ENCODE measurements at regions not wholly inside any gene's neighbourhood (a gene's known extent, or its start where the extent isn't known, plus 50 kb on each side); places are given as distances from the start of the nearest gene placed in this dataset.
"Not testable (repeated sequence)": the region's sequence is repeated elsewhere in the genome, so short reads cannot be mapped to it uniquely, and the experiment has no call there.

DNA sequence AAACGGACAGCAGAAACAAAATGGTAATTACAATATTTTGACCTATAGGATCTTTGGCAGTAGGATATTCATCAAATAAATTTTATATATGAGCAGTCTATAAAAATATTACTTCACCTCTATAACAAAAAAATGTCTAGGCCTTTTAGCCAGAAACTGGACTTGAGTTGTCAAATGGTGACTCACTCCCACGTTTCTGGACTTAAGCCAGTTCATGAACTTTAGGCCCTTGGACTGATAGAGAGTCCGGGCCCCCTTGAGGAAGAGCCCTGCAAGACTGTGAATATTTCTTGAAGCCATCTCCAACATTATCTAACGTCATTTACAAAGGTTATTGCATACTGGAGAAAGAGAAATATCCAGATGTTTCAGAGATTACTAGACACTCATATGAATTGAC is 106.8 kb upstream of the FAM47A start:
- no peak overlapping the region for H3K4me3 Mint-ChIP-seq
- H3K9me3 Mint-ChIP-seq, result no peaks in the 10 kb centered on the region
- Histone ChIP-seq H3K27me3 (ENCODE audit: insufficient read depth) (no peaks in the 10 kb centered on the region), H3F3A (replicated peaks; ENCODE audit: low read depth) (no peaks in the 10 kb centered on the region), H3K36me3 (ENCODE audit: insufficient read depth) (no peaks in the 10 kb centered on the region), H3K79me2 (replicated peaks; ENCODE audit: insufficient read depth) (no peaks in the 10 kb centered on the region), H2AFZ (no peak overlapping the region), H3K4me3 (no peak overlapping the region), H3K27ac (ENCODE audit: low read depth) (no peak overlapping the region), H3K4me2 (no peak overlapping the region), H4K20me1 (replicated peaks; ENCODE audit: insufficient read depth) (no peaks in the 10 kb centered on the region), H3K9me2 (ENCODE audit: insufficient read depth) (no peaks in the 10 kb centered on the region), H3K4me1 (ENCODE audit: insufficient read depth) (no peaks in the 10 kb centered on the region)
- no peak overlapping the region for H3K27ac Mint-ChIP-seq
- no peaks in the 10 kb centered on the region for H3K4me1 Mint-ChIP-seq
- no peak for DNase-seq (ENCODE audit: low spot score)
- H3K36me3 Mint-ChIP-seq (ENCODE audit: low read depth), result no peaks in the 10 kb centered on the region
- no peak for ATAC-seq
- no peak for TF ChIP-seq NANOG (IDR thresholded peaks at IDR 0.05; ENCODE audit: borderline replicate concordance)
- no peak for TF ChIP-seq JUNB (IDR thresholded peaks at IDR 0.05; ENCODE audit: unreplicated experiment)
- TF ChIP-seq ZNF331 (CRISPR knock-in tag; IDR thresholded peaks at IDR 0.05; ENCODE audit: low read depth), result no peak
- TF ChIP-seq, protein P1, sequence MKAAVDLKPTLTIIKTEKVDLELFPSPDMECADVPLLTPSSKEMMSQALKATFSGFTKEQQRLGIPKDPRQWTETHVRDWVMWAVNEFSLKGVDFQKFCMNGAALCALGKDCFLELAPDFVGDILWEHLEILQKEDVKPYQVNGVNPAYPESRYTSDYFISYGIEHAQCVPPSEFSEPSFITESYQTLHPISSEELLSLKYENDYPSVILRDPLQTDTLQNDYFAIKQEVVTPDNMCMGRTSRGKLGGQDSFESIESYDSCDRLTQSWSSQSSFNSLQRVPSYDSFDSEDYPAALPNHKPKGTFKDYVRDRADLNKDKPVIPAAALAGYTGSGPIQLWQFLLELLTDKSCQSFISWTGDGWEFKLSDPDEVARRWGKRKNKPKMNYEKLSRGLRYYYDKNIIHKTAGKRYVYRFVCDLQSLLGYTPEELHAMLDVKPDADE (IDR thresholded peaks at IDR 0.05), result no peak
- no peak for TF ChIP-seq EZH2phosphoT487 (IDR thresholded peaks at IDR 0.05; ENCODE audit: unreplicated experiment)
- TF ChIP-seq CREB1 (CRISPR knock-in tag; IDR thresholded peaks at IDR 0.05; ENCODE audit: low read depth), result no peak
- TF ChIP-seq ZNF114 (CRISPR knock-in tag; IDR thresholded peaks at IDR 0.05), result no peak
- TF ChIP-seq, protein P2, sequence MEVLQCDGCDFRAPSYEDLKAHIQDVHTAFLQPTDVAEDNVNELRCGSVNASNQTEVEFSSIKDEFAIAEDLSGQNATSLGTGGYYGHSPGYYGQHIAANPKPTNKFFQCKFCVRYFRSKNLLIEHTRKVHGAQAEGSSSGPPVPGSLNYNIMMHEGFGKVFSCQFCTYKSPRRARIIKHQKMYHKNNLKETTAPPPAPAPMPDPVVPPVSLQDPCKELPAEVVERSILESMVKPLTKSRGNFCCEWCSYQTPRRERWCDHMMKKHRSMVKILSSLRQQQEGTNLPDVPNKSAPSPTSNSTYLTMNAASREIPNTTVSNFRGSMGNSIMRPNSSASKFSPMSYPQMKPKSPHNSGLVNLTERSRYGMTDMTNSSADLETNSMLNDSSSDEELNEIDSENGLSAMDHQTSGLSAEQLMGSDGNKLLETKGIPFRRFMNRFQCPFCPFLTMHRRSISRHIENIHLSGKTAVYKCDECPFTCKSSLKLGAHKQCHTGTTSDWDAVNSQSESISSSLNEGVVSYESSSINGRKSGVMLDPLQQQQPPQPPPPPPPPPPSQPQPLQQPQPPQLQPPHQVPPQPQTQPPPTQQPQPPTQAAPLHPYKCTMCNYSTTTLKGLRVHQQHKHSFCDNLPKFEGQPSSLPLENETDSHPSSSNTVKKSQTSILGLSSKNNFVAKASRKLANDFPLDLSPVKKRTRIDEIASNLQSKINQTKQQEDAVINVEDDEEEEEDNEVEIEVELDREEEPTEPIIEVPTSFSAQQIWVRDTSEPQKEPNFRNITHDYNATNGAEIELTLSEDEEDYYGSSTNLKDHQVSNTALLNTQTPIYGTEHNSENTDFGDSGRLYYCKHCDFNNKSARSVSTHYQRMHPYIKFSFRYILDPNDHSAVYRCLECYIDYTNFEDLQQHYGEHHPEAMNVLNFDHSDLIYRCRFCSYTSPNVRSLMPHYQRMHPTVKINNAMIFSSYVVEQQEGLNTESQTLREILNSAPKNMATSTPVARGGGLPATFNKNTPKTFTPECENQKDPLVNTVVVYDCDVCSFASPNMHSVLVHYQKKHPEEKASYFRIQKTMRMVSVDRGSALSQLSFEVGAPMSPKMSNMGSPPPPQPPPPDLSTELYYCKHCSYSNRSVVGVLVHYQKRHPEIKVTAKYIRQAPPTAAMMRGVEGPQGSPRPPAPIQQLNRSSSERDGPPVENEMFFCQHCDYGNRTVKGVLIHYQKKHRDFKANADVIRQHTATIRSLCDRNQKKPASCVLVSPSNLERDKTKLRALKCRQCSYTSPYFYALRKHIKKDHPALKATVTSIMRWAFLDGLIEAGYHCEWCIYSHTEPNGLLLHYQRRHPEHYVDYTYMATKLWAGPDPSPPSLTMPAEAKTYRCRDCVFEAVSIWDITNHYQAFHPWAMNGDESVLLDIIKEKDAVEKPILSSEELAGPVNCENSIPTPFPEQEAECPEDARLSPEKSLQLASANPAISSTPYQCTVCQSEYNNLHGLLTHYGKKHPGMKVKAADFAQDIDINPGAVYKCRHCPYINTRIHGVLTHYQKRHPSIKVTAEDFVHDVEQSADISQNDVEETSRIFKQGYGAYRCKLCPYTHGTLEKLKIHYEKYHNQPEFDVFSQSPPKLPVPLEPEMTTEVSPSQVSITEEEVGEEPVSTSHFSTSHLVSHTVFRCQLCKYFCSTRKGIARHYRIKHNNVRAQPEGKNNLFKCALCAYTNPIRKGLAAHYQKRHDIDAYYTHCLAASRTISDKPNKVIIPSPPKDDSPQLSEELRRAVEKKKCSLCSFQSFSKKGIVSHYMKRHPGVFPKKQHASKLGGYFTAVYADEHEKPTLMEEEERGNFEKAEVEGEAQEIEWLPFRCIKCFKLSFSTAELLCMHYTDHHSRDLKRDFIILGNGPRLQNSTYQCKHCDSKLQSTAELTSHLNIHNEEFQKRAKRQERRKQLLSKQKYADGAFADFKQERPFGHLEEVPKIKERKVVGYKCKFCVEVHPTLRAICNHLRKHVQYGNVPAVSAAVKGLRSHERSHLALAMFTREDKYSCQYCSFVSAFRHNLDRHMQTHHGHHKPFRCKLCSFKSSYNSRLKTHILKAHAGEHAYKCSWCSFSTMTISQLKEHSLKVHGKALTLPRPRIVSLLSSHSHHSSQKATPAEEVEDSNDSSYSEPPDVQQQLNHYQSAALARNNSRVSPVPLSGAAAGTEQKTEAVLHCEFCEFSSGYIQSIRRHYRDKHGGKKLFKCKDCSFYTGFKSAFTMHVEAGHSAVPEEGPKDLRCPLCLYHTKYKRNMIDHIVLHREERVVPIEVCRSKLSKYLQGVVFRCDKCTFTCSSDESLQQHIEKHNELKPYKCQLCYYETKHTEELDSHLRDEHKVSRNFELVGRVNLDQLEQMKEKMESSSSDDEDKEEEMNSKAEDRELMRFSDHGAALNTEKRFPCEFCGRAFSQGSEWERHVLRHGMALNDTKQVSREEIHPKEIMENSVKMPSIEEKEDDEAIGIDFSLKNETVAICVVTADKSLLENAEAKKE (CRISPR knock-in tag; IDR thresholded peaks at IDR 0.05), result no peak
- H3K27me3 Mint-ChIP-seq (ENCODE audit: insufficient read depth, low read depth, poor library complexity), result no peaks in the 10 kb centered on the region

DNA sequence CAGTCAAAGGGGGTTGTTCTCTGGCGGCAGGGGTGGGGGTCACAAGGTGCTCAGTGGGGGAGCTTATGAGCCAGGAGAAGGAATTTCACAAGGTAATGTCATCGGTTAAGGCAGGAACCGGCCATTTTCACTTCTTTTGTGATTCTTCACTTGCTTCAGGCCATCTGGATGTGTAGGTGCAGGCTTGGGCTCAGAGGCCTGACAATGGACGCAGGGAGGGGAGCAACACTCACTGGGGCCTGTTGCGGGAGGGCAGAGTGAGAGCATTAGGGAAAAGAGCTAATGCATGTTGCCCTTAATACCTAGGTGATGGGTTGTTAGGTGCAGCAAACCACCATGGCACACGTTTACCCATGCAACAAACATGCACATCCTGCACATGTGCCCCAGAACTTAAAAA is 98.0 kb upstream of the FAM47A start:
- H3K4me1 ChIP-seq (ENCODE audit: insufficient read depth); H3K36me3 ChIP-seq (ENCODE audit: insufficient read depth); H3K4me3 Mint-ChIP-seq; H3K79me2 ChIP-seq (replicated peaks; ENCODE audit: insufficient read depth); H3K27ac ChIP-seq (ENCODE audit: low read depth); H3K27me3 ChIP-seq (ENCODE audit: insufficient read depth); H2AFZ ChIP-seq; H3K9me2 ChIP-seq (ENCODE audit: insufficient read depth); H3K4me3 ChIP-seq; H3K36me3 Mint-ChIP-seq (ENCODE audit: low read depth); H3K9me3 Mint-ChIP-seq; H3K27me3 Mint-ChIP-seq (ENCODE audit: insufficient read depth, low read depth, poor library complexity); ATAC-seq; H3F3A ChIP-seq (replicated peaks; ENCODE audit: low read depth); H4K20me1 ChIP-seq (replicated peaks; ENCODE audit: insufficient read depth); H3K4me2 ChIP-seq; H3K4me1 Mint-ChIP-seq: not testable (repeated sequence)
- peak; percentile 1 for DNase-seq (ENCODE audit: low spot score)
- H3K27ac Mint-ChIP-seq, result peak overlapping the region; percentile 30; the same call in 1 of the 2 replicates

Measured in GM23338 (cell line).